OCI-LY7 (cell line): ENCODE measurements at regions not wholly inside any gene's neighbourhood (a gene's known extent, or its start where the extent isn't known, plus 50 kb on each side); places are given as distances from the start of the nearest gene placed in this dataset.

ENCODE experiments used
- CTCF ChIP-seq: fragments of 200-600 bp; sonication (generic); conservative IDR thresholded peaks from 2 replicates; pipeline ENCODE4 v1.5.1; 2014; ENCODE audit warnings: mild to moderate bottlenecking, antibody characterized with exemption, low read length, moderate library complexity, mixed read lengths
- EZH2phosphoT487 ChIP-seq: fragments of 200-600 bp; sonication (generic); IDR thresholded peaks from 2 replicates; pipeline ENCODE4 v1.6.1; 2018; ENCODE audit warnings: low read depth, borderline replicate concordance, mild to moderate bottlenecking, mixed run types, antibody characterized with exemption, low read length, moderate library complexity, mixed read lengths

DNA sequence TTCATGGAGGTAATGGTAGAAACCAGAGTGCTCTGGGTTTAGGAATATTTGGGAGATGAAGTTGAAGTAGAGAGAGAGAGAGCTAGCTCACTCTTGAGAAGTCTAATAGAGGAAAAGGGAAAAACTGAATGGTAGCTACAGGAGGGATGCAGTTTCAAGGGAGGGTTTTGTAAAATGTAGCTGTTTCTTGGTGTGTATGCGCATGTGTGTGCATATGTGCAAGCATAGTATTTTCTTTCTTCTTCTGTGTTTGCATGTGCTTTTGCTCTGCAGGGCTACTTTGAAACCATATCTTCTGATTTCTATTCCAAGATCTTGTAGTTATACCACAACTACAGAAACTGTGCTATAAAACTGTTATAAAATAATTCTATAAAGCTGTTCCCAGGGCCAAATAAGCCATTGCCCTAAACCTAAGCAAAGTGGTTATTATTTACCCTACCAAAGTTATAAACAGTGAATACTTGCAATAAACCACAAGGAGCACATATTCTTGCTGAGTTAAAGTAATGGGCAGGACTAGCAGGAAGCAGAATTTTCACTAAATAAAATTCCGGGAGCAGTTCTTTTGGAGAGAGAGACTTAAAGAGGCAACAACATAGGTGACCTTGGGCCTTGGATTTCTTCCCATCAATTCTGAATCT, 145.3 kb upstream of the ZNF521 start:
- TF ChIP-seq CTCF, result no peak
- no peak for TF ChIP-seq EZH2phosphoT487
